ENCODE measurements at regions not wholly inside any gene's neighbourhood (a gene's known extent, or its start where the extent isn't known, plus 50 kb on each side); places are given as distances from the start of the nearest gene placed in this dataset.

DNA sequence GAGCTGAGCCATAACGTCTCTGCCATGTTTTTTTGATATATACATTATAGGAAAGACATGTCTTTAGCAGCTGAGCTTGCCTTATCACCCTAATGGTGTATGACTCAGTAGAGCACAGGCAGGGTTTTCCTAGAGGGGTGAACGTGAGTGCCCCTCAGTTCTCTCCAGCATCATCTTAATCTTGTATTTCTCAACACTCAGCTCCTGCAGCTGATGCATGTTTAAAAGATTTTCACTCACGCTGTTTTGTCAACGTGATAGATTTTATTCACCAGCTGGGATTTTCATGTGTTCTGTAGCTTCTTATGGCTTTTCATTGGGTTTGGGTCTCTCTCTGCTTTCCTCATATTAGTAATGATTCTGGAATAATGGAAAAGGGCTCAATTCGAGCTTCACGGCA lies 186.0 kb upstream of the PMFBP1 start:
- Mint-ChIP-seq H3K36me3 (no peaks in the 10 kb centered on the region), H3K9me3 (no peaks in the 10 kb centered on the region), H3K27me3 (no peaks in the 10 kb centered on the region), H3K27ac (no peak overlapping the region), H3K4me1 (ENCODE audit: unreplicated experiment) (peaks cover 3% of the 10 kb centered on the region), H3K4me3 (no peak overlapping the region)
- TF ChIP-seq, protein P1, sequence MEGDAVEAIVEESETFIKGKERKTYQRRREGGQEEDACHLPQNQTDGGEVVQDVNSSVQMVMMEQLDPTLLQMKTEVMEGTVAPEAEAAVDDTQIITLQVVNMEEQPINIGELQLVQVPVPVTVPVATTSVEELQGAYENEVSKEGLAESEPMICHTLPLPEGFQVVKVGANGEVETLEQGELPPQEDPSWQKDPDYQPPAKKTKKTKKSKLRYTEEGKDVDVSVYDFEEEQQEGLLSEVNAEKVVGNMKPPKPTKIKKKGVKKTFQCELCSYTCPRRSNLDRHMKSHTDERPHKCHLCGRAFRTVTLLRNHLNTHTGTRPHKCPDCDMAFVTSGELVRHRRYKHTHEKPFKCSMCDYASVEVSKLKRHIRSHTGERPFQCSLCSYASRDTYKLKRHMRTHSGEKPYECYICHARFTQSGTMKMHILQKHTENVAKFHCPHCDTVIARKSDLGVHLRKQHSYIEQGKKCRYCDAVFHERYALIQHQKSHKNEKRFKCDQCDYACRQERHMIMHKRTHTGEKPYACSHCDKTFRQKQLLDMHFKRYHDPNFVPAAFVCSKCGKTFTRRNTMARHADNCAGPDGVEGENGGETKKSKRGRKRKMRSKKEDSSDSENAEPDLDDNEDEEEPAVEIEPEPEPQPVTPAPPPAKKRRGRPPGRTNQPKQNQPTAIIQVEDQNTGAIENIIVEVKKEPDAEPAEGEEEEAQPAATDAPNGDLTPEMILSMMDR (conservative IDR thresholded peaks at IDR 0.05): no peak
- no peak for DNase-seq (ENCODE audit: extremely low spot score, unreplicated experiment)

DNA sequence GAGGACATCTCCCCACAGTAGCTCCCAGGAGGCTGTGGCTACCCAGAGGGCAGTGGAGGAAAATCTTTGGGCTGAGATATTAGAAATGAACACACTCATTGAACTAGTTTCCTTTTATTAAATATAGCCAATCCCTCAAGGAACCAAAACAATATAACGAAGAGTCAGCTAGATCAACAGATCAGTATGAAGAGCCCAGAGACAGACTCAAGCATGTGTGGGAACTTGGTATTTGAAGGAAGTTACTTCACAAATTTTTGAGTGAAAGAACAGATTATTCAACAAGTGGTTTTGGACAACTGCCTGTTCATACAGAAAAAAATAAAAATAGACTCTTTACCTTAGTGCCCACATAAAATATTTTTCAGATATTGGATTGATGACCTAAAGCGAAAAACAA lies 183.6 kb upstream of the PMFBP1 start:
- no peak for DNase-seq (ENCODE audit: extremely low spot score, unreplicated experiment)
- Mint-ChIP-seq H3K4me1 (ENCODE audit: unreplicated experiment) (no peaks in the 10 kb centered on the region), H3K9me3 (no peaks in the 10 kb centered on the region), H3K4me3 (no peak overlapping the region), H3K36me3 (no peaks in the 10 kb centered on the region), H3K27me3 (no peaks in the 10 kb centered on the region), H3K27ac (no peak overlapping the region)
- TF ChIP-seq, protein P1 (conservative IDR thresholded peaks at IDR 0.05): no peak

DNA sequence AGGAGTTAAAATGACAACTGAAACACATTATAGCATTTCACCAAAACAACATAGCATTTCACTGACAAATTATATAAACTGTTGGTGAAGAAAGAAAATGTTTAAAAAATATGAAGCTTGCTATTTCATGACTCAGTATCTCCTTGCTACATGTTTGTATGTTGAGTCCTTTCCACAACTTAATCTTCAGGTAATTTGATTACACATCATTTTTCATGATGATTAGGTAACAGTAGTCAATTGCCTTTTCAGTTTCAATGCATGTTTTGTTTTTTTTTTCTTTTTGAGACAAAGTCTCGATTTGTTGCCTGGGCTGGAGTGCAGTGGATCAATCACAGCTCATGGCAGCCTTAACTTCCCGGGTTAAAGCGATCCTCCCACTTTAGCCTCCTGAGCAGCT lies 177.8 kb upstream of the PMFBP1 start:
- DNase-seq (ENCODE audit: extremely low spot score, unreplicated experiment): no peak
- Mint-ChIP-seq H3K9me3 (no peaks in the 10 kb centered on the region), H3K4me3 (no peak overlapping the region), H3K36me3 (peaks cover 7% of the 10 kb centered on the region), H3K27ac (no peak overlapping the region), H3K27me3 (no peaks in the 10 kb centered on the region), H3K4me1 (ENCODE audit: unreplicated experiment) (no peaks in the 10 kb centered on the region)
- TF ChIP-seq, protein P1 (conservative IDR thresholded peaks at IDR 0.05): no peak

DNA sequence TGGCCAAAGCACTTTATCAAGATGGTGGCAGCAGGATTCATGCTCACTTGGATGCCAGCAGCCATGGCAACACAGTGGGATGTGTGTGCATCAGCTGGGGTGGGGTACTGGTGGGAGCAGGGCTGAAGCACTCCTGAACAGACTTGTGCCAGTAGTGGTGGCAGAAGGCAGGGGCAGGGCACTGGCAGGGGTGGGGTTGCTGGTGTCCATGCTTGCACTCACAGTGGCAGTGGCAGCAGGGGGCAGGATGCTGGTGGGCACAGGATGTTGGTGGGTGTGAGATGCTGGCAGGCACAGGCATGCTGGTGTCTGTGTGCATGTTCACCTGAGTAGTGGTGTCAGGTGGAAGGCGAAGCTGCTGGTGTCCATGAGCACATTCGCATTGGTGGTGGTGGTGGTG lies 161.0 kb upstream of the PMFBP1 start:
- DNase-seq (ENCODE audit: extremely low spot score, unreplicated experiment): no peak
- Mint-ChIP-seq H3K9me3 (no peaks in the 10 kb centered on the region), H3K4me1 (ENCODE audit: unreplicated experiment) (no peaks in the 10 kb centered on the region), H3K4me3 (no peak overlapping the region), H3K27ac (no peak overlapping the region), H3K27me3 (no peaks in the 10 kb centered on the region), H3K36me3 (no peaks in the 10 kb centered on the region)
- TF ChIP-seq, protein P1 (conservative IDR thresholded peaks at IDR 0.05): no peak

DNA sequence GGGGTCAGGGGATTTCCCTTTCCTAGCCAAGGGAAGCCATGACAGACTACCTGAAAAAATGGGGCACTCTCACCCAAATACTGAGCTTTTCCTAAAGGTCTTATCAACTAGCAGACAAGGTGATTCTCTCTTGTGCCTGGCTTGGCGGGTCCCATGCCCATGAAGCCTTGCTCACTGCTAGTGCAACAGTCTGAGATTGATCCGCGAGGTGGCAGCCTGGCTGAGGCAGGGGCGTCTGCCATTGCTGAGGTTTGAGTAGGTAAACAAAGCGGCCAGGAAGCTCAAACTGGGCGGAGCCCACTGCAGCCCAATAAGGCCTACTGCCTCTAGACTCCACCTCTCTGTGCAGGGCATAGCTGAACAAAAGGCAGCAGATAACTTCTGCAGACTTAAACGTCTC lies 152.6 kb upstream of the PMFBP1 start:
- no peaks in the 10 kb centered on the region for H3K4me1 Mint-ChIP-seq (ENCODE audit: unreplicated experiment)
- H3K27me3 Mint-ChIP-seq: no peaks in the 10 kb centered on the region
- H3K27ac Mint-ChIP-seq: no peak overlapping the region
- H3K36me3 Mint-ChIP-seq: peaks cover 7% of the 10 kb centered on the region
- H3K4me3 Mint-ChIP-seq: no peak overlapping the region
- no peak for DNase-seq (ENCODE audit: extremely low spot score, unreplicated experiment)
- TF ChIP-seq, protein P1 (conservative IDR thresholded peaks at IDR 0.05): no peak
- H3K9me3 Mint-ChIP-seq: peaks cover 10% of the 10 kb centered on the region

DNA sequence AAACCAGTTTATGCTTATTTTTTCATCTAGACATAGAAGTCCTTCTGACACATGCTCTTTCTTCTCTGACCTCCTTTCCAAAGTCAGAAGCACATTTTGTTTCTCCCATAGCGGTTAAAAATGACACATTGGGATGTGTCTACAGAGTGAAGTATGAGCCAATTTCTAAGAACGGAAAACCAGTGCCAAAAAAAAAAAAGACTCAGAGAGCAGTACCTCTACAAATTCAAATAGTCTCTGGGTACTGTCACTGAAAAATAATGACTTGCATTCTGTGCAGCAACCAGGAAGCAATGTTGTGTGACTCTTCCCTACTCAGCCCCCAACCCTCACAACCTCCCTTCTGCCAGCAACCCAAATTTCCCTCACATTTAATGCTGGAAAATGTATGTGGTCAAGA lies 145.5 kb upstream of the PMFBP1 start:
- H3K27ac Mint-ChIP-seq: no peak overlapping the region
- peaks cover 7% of the 10 kb centered on the region for H3K36me3 Mint-ChIP-seq
- no peak for DNase-seq (ENCODE audit: extremely low spot score, unreplicated experiment)
- no peaks in the 10 kb centered on the region for H3K27me3 Mint-ChIP-seq
- H3K9me3 Mint-ChIP-seq: peaks cover 13% of the 10 kb centered on the region
- no peak overlapping the region for H3K4me3 Mint-ChIP-seq
- peaks cover 14% of the 10 kb centered on the region for H3K4me1 Mint-ChIP-seq (ENCODE audit: unreplicated experiment)
- TF ChIP-seq, protein P1 (conservative IDR thresholded peaks at IDR 0.05): no peak

All from type B pancreatic cell (in vitro differentiated cells).